ENCODE measurements at regions not wholly inside any gene's neighbourhood (a gene's known extent, or its start where the extent isn't known, plus 50 kb on each side); places are given as distances from the start of the nearest gene placed in this dataset.

DNA sequence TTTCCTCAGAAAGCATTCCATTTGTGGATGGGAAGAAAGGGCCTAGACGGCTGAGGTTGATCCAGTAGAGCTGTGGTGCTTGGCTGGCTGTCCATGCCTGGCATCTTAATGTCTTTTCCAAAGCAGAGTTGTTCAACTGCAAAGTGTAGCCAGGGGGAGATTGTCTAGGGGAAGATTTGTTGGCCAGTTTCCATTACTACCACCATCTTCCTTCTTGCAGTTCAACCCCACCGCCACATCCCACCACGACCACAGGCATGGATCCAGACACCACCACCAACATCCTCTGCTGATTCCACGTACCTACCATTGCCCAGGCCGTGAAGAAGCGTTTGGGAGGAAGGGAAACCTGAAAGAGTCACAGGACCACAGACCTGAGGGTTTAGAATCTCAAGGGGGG is 50.7 kb upstream of the HAAO start:
- no peaks in the 10 kb centered on the region for H3K27me3 Mint-ChIP-seq
- H3K4me1 Mint-ChIP-seq = no peaks in the 10 kb centered on the region
- no peak overlapping the region for H3K27ac Mint-ChIP-seq
- no peaks in the 10 kb centered on the region for H3K9me3 Mint-ChIP-seq
- no peaks in the 10 kb centered on the region for H3K36me3 Mint-ChIP-seq (ENCODE audit: low read depth)
- no peak overlapping the region for H3K4me3 Mint-ChIP-seq
- no peak for ATAC-seq (replicated peaks)

DNA sequence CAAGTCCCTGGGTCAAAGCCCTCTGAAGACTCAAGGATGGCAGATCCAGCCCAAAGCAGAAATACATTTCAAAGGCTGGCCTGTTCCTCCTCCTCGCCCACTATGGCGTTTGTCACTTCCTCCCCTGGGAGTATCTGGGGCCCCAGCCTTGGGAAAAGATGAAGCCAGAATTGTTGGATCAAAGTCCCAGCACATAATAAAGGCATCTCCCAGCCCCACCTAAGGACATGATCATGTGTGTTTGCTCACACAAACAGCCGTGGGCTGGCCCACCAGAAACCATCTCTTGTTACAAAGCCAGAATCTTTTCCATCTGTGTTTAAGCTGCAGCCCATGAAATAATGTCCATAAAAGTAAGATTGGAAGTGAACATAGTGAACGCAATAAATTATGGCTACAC is 50.1 kb upstream of the HAAO start:
- Mint-ChIP-seq H3K36me3 (ENCODE audit: low read depth) (no peaks in the 10 kb centered on the region), H3K9me3 (no peaks in the 10 kb centered on the region), H3K4me1 (no peaks in the 10 kb centered on the region), H3K27ac (no peak overlapping the region), H3K4me3 (no peak overlapping the region), H3K27me3 (no peaks in the 10 kb centered on the region)
- no peak for ATAC-seq (replicated peaks)

All from activated T-helper 17 cell treated with anti-CD3 and anti-CD28 coated beads, Interleukin-2, amount 50 U/mL, for 72 hours (primary cell).